DMS153 (cell line): ENCODE measurements at regions not wholly inside any gene's neighbourhood (a gene's known extent, or its start where the extent isn't known, plus 50 kb on each side); places are given as distances from the start of the nearest gene placed in this dataset.
"Not testable (repeated sequence)": the region's sequence is repeated elsewhere in the genome, so short reads cannot be mapped to it uniquely, and the experiment has no call there.

Experiments
- DNase-seq: peaks from one replicate; lab custom pipeline; 2025; lab: John Stamatoyannopoulos, UW

DNA sequence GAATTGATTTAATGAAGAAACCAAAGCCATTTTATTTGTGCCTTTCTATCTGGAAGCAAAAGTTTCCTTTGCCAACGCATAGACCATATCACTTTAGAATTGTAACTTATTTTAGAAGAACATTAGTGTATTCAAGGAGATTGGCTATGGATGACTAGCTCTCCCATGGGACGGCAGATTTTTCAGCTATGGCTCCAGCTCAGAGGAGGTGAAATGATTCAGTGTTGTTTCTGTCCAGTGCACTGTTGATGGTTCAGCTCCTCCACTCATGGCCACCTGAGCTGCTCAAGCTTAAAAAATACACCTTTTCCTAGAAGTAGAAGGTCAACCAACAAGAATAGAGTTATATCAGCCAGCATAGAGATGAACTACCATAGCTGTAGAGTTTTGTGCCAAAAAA is 1597.5 kb upstream of the PIK3C3 start:
- DNase-seq: no peak

GRCh38 chr18:40356168-40356567 is 1598.9 kb upstream of the PIK3C3 start:
- DNase-seq: peak; percentile 12

DNA sequence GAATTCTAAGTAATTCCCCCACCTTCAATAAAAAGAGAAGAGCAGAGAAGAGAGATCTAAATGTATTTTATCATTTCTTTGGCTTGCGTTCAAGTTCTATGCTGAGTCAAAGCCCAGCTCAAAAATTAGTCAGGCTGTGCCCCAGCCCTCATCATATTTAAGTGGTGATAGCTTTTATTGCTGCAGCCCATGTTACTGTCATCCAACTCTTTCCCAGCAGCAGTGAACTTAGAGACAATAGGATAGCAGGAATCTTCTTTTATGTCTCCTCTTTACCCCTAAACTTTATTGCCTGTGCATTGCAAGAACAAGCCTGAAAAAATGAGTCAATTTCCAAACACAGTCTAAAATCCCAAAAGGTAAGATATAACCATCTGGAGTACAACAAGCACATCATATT is 1599.3 kb upstream of the PIK3C3 start:
- no peak for DNase-seq

DNA sequence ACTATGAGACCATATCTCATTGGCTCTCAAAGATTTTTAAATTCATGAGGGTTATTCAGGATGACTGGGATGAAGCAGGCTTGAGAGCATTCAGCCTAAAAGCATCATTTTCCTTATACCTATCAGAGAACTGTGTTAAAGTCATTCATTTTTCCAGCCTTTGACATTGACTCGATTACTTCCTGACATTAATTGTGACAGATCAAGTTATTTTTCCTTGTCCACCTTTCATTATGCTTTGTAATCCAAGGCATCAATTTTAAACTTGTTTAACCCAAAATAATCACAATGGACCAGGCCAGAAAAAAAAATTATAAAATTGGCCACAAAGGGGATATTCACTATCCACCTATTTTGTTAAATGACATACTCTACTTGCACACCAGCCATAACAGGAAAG is 1606.8 kb upstream of the PIK3C3 start:
- DNase-seq: no peak

DNA sequence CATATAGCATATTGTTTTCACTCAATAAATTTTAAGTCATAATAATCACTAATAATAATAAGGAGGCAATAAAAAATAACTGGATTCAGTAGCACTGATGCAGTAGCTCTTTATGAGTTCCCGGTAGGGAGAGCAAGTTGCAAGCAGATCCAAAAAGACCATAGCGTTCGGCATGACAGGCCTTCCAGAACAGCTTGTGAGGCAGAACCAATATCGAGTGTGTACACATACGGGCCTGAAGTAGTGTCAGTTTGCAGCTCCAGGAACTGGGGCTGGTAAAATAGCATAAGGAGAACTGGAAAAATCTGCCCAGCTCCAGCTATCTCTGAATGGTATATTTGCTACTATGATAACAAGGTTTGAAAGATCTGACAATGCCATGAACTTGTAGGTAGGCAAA is 1607.8 kb upstream of the PIK3C3 start:
- DNase-seq: no peak

GRCh38 chr18:40346146-40346545 is 1608.9 kb upstream of the PIK3C3 start:
- no peak for DNase-seq

DNA sequence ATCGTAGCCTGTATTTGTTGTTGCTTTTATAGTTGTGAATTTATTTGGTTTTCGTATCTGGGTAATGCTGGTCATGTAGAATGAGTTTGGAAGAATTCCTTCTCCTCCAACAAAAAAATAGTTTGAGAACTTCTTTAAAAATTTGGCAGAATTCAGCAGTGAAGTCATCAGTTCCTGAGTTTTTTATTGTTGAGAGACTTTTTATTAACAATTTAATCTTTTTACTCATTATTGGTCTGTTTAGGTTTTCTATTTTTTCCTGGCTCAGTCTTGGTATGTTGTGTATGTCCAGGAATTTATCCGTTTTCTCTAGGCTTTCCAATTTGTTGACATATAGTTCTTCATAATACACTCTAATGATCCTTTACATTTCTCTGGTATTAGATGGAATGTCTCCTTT is 1613.3 kb upstream of the PIK3C3 start:
- no peak for DNase-seq

DNA sequence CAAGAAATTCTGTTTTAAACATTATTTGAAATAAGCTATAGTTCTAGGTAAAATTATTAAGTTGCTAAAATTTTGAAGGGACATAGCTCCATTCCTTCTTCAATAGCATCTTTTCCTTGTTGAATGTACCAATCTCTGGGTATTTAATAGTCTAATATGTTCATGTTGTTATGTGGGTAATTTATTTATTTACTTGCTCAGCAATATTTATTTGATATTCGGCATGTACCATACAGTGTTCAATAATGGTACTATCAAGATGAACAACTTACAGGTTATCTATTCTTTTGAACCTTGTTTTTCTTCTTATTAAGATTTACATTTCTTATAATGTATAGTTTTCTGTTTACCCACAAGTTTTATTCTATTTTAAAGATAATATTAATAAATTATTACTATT is 1616.8 kb upstream of the PIK3C3 start:
- DNase-seq: no peak

DNA sequence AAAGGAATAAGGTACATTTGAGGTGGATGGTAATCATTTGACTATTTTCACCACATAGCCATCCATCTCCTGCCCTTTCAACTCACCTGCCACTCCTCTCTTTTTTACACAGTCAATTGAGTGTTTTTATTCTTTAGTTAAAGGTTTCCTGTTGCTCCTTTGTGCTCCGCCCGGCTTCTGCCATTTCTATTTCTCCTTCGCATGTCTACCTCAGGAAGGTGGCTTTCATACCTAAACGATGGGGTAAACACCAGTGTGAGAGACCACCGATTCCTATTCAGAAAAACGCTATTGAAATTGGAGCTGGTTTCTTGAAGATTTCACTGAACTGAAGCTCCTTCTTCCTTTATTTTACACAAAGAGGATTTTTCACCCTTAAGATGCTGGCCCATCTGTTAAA is 1628.0 kb upstream of the PIK3C3 start:
- no peak for DNase-seq

DNA sequence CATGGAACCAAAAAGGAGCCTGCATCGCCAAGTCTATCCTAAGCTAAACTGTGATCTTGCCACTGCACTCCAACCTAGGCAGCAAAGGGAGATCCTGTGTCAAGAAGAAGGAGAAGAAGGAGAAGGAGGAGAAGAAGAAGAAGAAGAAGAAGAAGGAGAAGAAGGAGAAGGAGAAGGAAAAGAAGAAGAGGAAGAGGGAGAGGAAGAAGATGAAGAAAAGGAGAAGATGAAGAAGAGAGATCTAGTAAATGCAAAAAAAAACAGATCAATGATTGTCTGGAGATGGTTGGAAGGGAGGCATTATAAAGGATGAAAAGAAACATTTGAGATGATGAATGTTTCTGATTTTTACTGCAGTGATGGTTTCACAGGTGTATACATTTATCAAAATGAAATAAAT is 1629.0 kb upstream of the PIK3C3 start:
- DNase-seq: no peak

DNA sequence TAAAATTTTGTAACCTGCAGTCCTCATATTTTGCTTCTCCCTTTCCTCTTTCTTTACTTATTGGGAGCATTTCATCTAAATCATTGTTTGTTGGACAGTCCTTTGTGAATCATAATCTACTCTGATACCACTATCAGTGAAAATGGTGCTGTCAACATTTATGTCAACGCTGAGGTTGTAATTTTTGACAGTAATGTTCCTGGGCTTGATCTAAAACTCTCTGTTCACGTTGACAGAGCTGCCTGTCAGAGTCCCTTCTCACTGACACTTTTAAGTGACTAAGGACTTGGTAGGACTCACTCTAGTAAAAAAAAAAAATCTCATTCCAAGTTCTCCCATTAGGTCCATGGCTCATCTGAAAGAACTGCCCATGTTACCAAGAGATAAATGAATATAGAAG is 1640.8 kb upstream of the PIK3C3 start:
- DNase-seq: no peak

GRCh38 chr18:40313030-40313642 is 1641.9 kb upstream of the PIK3C3 start:
- no peak for DNase-seq

DNA sequence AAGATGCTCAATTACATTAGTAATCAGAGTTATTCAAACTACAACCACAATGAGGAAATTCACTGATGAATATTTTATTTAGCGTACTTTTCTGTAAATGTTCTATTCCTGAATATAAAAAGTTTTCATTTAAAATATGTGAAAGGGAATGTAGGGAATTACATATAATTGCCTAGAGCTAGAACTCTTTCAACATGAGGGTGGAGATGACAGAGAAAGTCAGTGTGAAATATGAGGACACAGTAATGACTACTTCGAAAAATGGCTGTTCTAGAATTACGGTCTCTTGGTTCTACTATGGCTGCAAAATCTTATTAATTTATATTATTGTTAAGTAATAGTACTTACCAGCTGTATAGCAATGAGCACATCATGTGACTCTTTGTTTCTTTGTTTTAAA is 1647.4 kb upstream of the PIK3C3 start:
- DNase-seq: no peak

- DNase-seq: no peak
Observed at GRCh38 chr18:40296717-40297413, 1658.2 kb upstream of the PIK3C3 start.

GRCh38 chr18:40292985-40293710 is 1661.9 kb upstream of the PIK3C3 start:
- no peak for DNase-seq

DNA sequence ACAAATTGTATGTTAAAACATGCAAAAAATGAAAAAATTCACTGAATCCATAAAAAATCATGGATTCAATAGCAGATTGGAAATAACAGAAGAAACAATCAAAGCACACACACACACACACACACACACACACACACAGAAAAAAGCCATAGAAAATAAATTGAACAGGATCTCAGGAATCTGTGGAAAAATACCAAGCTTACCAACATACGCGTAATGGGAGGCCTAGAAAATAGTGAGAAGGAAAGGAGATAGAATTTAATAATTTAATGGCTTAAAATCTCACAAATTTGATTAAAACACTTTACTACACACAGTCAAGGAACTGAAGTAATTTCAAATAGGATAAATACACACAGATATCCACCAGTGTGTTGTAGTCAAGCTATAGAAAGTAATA is 1671.5 kb upstream of the PIK3C3 start:
- no peak for DNase-seq

DNA sequence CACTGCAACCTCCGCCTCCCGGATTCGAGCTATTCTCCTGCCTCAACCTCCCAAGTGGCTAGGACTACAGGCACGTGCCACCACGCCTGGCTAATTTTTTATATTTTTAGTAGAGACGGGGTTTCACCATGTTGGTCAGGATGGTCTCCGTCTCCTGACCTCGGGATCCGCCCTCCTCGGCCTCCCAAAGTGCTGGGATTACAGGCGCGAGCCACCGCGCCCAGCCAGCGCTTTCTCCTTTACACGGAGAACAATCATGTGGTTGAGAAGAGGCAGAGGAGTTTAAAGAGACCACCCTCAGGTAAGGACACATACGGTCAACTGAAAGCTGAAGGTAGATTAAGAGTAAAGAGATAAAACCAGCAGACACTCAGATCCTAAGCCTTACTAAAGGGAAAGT is 1673.7 kb upstream of the PIK3C3 start:
- DNase-seq: not testable (repeated sequence)

- DNase-seq: no peak
Observed at GRCh38 chr18:40274618-40275196, 1680.3 kb upstream of the PIK3C3 start.

- DNase-seq: no peak
Observed at GRCh38 chr18:40272630-40273231, 1682.3 kb upstream of the PIK3C3 start.

GRCh38 chr18:40259115-40259835 is 1695.8 kb upstream of the PIK3C3 start:
- no peak for DNase-seq

GRCh38 chr18:40258311-40258710 is 1696.7 kb upstream of the PIK3C3 start:
- no peak for DNase-seq

- DNase-seq: no peak
Observed at GRCh38 chr18:40250236-40250635, 1704.8 kb upstream of the PIK3C3 start.
